HCT116 (cell line): ENCODE measurements at regions not wholly inside any gene's neighbourhood (a gene's known extent, or its start where the extent isn't known, plus 50 kb on each side); places are given as distances from the start of the nearest gene placed in this dataset.
A peak's percentile ranks its signal among the peaks of the same experiment; 100 is the strongest.

Experiments
- ATAC-seq: fragments of 200-7000 bp; cut with Tn5 transposase; 2 replicates; pipeline ENCODE4 v1.9.1; 2020; ENCODE audit warnings: mild to moderate bottlenecking, moderate library complexity
- BruUV-seq: library from RNA; stranded (reverse); fragments of 400-500 nt; replicated peaks from 2 replicates; lab custom pipeline; 2021; lab: Mats Ljungman, UMichigan
- CTCF ChIA-PET: fragments of 300-600 bp; sonication (Branson Sonifier 250); formaldehyde crosslinking; loops from one replicate; lab custom pipeline; 2021; ENCODE audit warnings: antibody characterized with exemption; lab: Charles Lee
- POLR2A ChIA-PET: fragments of 300-600, 350-600 bp; sonication (Branson Sonifier 250); formaldehyde crosslinking; loops from one replicate; lab custom pipeline; 2021; ENCODE audit warnings: antibody characterized with exemption; lab: Charles Lee
- RAD21 ChIA-PET, 2 experiments: fragments of 300-600 bp; sonication (Branson Sonifier 250); formaldehyde crosslinking; loops; one replicate each; lab custom pipeline; 2023; ENCODE audit warnings: low total read pairs in 2 of 2; ENCODE audit not compliant: uncharacterized antibody in 2 of 2, unreplicated experiment in 2 of 2, low non-redundant PET in 1 of 2; lab: Charles Lee
- DNase-seq: peaks from one replicate; pipeline ENCODE4 v3.0.0-alpha.2; 2010; ENCODE audit warnings: low read depth, low spot score
- H2AFZ ChIP-seq: fragments of 200-600 bp; shearing (Covaris generic), sonication (generic); 2 replicates; pipeline ENCODE4 v1.6.1; 2017; ENCODE audit warnings: low read depth, mixed run types, mixed read lengths, antibody characterized with exemption, low read length; ENCODE audit not compliant: poor library complexity, severe bottlenecking
- H3K27ac ChIP-seq: 2 replicates; pipeline ENCODE4 v1.5.1; 2012; ENCODE audit warnings: low read depth, low read length
- H3K27me3 ChIP-seq: fragments of 200-600 bp; sonication (generic); 2 replicates; pipeline ENCODE4 v1.6.1; 2016; ENCODE audit warnings: mixed run types, low read length, mixed read lengths; ENCODE audit not compliant: insufficient read depth
- H3K36me3 ChIP-seq, 2 experiments: fragments of 200-500 bp in 1 of 2; fragments of 200-600 bp in 1 of 2; sonication (Bioruptor generic) in 1 of 2; sonication (generic) in 1 of 2; 2 replicates each; pipeline versions ENCODE4 v1.5.1 to v1.6.1; 2014 to 2016; ENCODE audit warnings: low read length in 2 of 2, inconsistent platforms in 1 of 2, mixed read lengths in 1 of 2, mixed run types in 1 of 2; ENCODE audit not compliant: insufficient read depth in 2 of 2, control insufficient read depth in 1 of 2
- H3K4me1 ChIP-seq, 2 experiments: fragments of 200-600 bp in 1 of 2; sonication (generic) in 1 of 2; 2 replicates each; pipeline versions ENCODE4 v1.5.1 to v1.6.1; 2012 to 2017; ENCODE audit warnings: low read length in 2 of 2, inconsistent platforms in 1 of 2, mild to moderate bottlenecking in 1 of 2, mixed read lengths in 1 of 2, mixed run types in 1 of 2, moderate library complexity in 1 of 2; ENCODE audit not compliant: insufficient read depth in 2 of 2, control insufficient read depth in 1 of 2
- H3K4me2 ChIP-seq: fragments of 200-600 bp; sonication (generic); 2 replicates; pipeline ENCODE4 v1.6.1; 2017; ENCODE audit warnings: mixed run types, low read length, mixed read lengths
- H3K4me3 ChIP-seq, 2 experiments: fragments of 200-600 bp in 1 of 2; sonication (generic) in 1 of 2; replicated peaks in 1 of 2; 2 replicates each; pipeline ENCODE4 v1.5.1; 2011 to 2016; ENCODE audit warnings: low read length in 2 of 2, control low read depth in 1 of 2, low read depth in 1 of 2, mild to moderate bottlenecking in 1 of 2, mixed read lengths in 1 of 2, mixed run types in 1 of 2
- H3K79me2 ChIP-seq: fragments of 200-600 bp; sonication (generic); 2 replicates; pipeline ENCODE4 v1.6.1; 2017; ENCODE audit warnings: mild to moderate bottlenecking, mixed run types, low read length, moderate library complexity, mixed read lengths; ENCODE audit not compliant: insufficient read depth
- H3K9ac ChIP-seq: fragments of 200-600 bp; sonication (generic); 2 replicates; pipeline ENCODE4 v1.6.1; 2016; ENCODE audit warnings: low read length, mixed read lengths
- H3K9me2 ChIP-seq: fragments of 200-600 bp; sonication (generic), shearing (Covaris generic); 2 replicates; pipeline ENCODE4 v1.6.1; 2017; ENCODE audit warnings: mixed run types, mild to moderate bottlenecking, moderate library complexity; ENCODE audit not compliant: insufficient read depth
- H3K9me3 ChIP-seq, 2 experiments: fragments of 200-500 bp in 1 of 2; fragments of 200-600 bp in 1 of 2; sonication (Bioruptor generic) in 1 of 2; sonication (generic) in 1 of 2; 2 replicates each; pipeline ENCODE4 v1.6.1; 2014 to 2017; ENCODE audit warnings: low read length in 2 of 2, mixed read lengths in 2 of 2, inconsistent platforms in 1 of 2, low read depth in 1 of 2, mild to moderate bottlenecking in 1 of 2, mixed run types in 1 of 2, moderate library complexity in 1 of 2; ENCODE audit not compliant: control insufficient read depth in 1 of 2, insufficient read depth in 1 of 2
- H4K20me1 ChIP-seq: fragments of 200-600 bp; sonication (generic), shearing (Covaris generic); 2 replicates; pipeline ENCODE4 v1.6.1; 2017; ENCODE audit warnings: mixed run types, mild to moderate bottlenecking, moderate library complexity; ENCODE audit not compliant: insufficient read depth
- CTCF ChIP-seq, 3 experiments: fragments of 200-600 bp in 1 of 3; sonication (generic) in 1 of 3; IDR thresholded peaks in 2 of 3; conservative IDR thresholded peaks in 1 of 3; 2 replicates each; pipeline ENCODE4 v1.5.1; 2012 to 2017; ENCODE audit warnings: low read depth in 2 of 3, low read length in 2 of 3, antibody characterized with exemption in 1 of 3, borderline replicate concordance in 1 of 3, control low read depth in 1 of 3, mild to moderate bottlenecking in 1 of 3, mixed read lengths in 1 of 3, mixed run types in 1 of 3, moderate library complexity in 1 of 3; ENCODE audit not compliant: insufficient read depth in 1 of 3
- RAD21 ChIP-seq: IDR thresholded peaks from 2 replicates; pipeline ENCODE4 v1.6.1; 2012; ENCODE audit warnings: low read depth, mild to moderate bottlenecking
- ZBTB33 ChIP-seq: IDR thresholded peaks from 2 replicates; pipeline ENCODE4 v1.6.1; 2011; ENCODE audit warnings: mild to moderate bottlenecking, low read length, moderate library complexity; ENCODE audit not compliant: insufficient replicate concordance; ENCODE audit errors: extremely low read depth
- ZFX ChIP-seq: fragments of 450-650 bp; IDR thresholded peaks from 2 replicates; pipeline ENCODE4 v1.6.1; 2017
- intact Hi-C: fragments of 100-400 bp; cut with micrococcal nuclease; formaldehyde crosslinking; loops from 2 replicates; pipeline ENCODE4 v1.10.0; 2022

GRCh38 chr1:220372451-220372850, 100.2 kb upstream of the RAB3GAP2 start:
- H3K4me3 ChIP-seq, result no peak overlapping the region
- no peaks in the 10 kb centered on the region for H3K36me3 ChIP-seq
- H3K4me1 ChIP-seq, result peaks cover 13 to 37% of the 10 kb centered on the region in 2 experiments
- no peak overlapping the region for H3K9ac ChIP-seq
- no peaks in the 10 kb centered on the region for H4K20me1 ChIP-seq
- H3K4me2 ChIP-seq, result no peak overlapping the region
- no peaks in the 10 kb centered on the region for H3K9me2 ChIP-seq
- no peak for TF ChIP-seq ZBTB33
- TF ChIP-seq, all 23 proteins: peak for 0
- no peak for DNase-seq
- H3K27me3 ChIP-seq, result no peaks in the 10 kb centered on the region
- no peak for ATAC-seq
- no peaks in the 10 kb centered on the region for H3K9me3 ChIP-seq
- no peak overlapping the region for H2AFZ ChIP-seq
- ChIA-PET RAD21 (no interaction called here), CTCF (no interaction called here), POLR2A (no interaction called here)
- no peaks in the 10 kb centered on the region for H3K79me2 ChIP-seq
- no TSS peak for BruUV-seq
- H3K27ac ChIP-seq, result no peak overlapping the region
- intact Hi-C loops, result loop anchor here (5.0 to 10.0 kb wide), 2 partner anchors 152 to 405 kb away; partner anchors contain the start of gene MARK1

GRCh38 chr1:220371324-220371723, 99.1 kb upstream of the RAB3GAP2 start:
- DNase-seq (peak; percentile 10), ATAC-seq (peak; percentile 71)
- ChIA-PET RAD21 (no interaction called here), POLR2A (no interaction called here), CTCF (no interaction called here)
- H3K4me2 ChIP-seq, result peak overlapping the region; percentile 63
- no peaks in the 10 kb centered on the region for H3K9me3 ChIP-seq
- no peak overlapping the region for H2AFZ ChIP-seq
- H3K27ac ChIP-seq, result no peak overlapping the region
- no peaks in the 10 kb centered on the region for H4K20me1 ChIP-seq
- H3K4me1 ChIP-seq, result peaks cover 13 to 37% of the 10 kb centered on the region in 2 experiments
- H3K27me3 ChIP-seq, result no peaks in the 10 kb centered on the region
- H3K36me3 ChIP-seq, result no peaks in the 10 kb centered on the region
- no peaks in the 10 kb centered on the region for H3K79me2 ChIP-seq
- no peak for TF ChIP-seq ZFX
- peak; percentile 24 to 43 (median 37); a peak in 3 of 6 replicates for TF ChIP-seq CTCF (IDR thresholded peaks at IDR 0.05 in 2 of 3, conservative IDR thresholded peaks at IDR 0.05 in 1 of 3; ENCODE audit: borderline replicate concordance in 1 of 3, insufficient read depth in 1 of 3, low read depth in 2 of 3, low read length in 2 of 3)
- TF ChIP-seq RAD21, result peak; percentile 67
- BruUV-seq, result no TSS peak
- H3K9ac ChIP-seq, result no peak overlapping the region
- intact Hi-C loops, result loop anchor here (1.0 to 10.0 kb wide), 3 partner anchors 153 to 406 kb away; partner anchors contain the start of gene MARK1
- no peak overlapping the region for H3K4me3 ChIP-seq
- no peaks in the 10 kb centered on the region for H3K9me2 ChIP-seq
